ENCODE measurements at regions not wholly inside any gene's neighbourhood (a gene's known extent, or its start where the extent isn't known, plus 50 kb on each side); places are given as distances from the start of the nearest gene placed in this dataset.
A peak's percentile ranks its signal among the peaks of the same experiment; 100 is the strongest.

- Histone ChIP-seq H3K4me3 (ENCODE audit: low read length in 2 of 2) (no peak overlapping the region), H2BK120ac (ENCODE audit: low read depth, low read length) (no peak overlapping the region), H3K4ac (ENCODE audit: low read length) (no peak overlapping the region), H3K14ac (ENCODE audit: low read length) (no peak overlapping the region), H3K27ac (replicated peaks; ENCODE audit: low read length) (no peak overlapping the region), H2AFZ (ENCODE audit: low read length) (no peak overlapping the region), H4K91ac (ENCODE audit: low read depth, low read length, poor library complexity) (no peak overlapping the region), H3K4me1 (ENCODE audit: control insufficient read depth in 2 of 2, insufficient read depth in 1 of 2, low read depth in 1 of 2, low read length in 2 of 2) (no peaks in the 10 kb centered on the region), H2AK5ac (ENCODE audit: low read depth, low read length) (no peak overlapping the region), H3K79me1 (ENCODE audit: low read depth, low read length) (no peaks in the 10 kb centered on the region), H3K9ac (ENCODE audit: low read depth, low read length, poor library complexity) (no peak overlapping the region), H3K18ac (ENCODE audit: low read length) (no peak overlapping the region), H2BK5ac (ENCODE audit: low read length) (no peak overlapping the region), H3K27me3 (ENCODE audit: control insufficient read depth in 3 of 3, insufficient read depth in 3 of 3, low read depth in 1 of 3, low read length in 3 of 3) (no peaks in the 10 kb centered on the region), H4K8ac (ENCODE audit: low read depth, low read length) (no peak overlapping the region), H3K36me3 (replicated peaks in 1 of 2; ENCODE audit: control insufficient read depth in 2 of 2, insufficient read depth in 2 of 2, low read length in 2 of 2) (no peaks in the 10 kb centered on the region), H2BK12ac (ENCODE audit: low read length) (no peak overlapping the region), H2BK15ac (ENCODE audit: low read length) (no peak overlapping the region), H3K23ac (ENCODE audit: low read depth, low read length, poor library complexity) (no peak overlapping the region), H3K9me3 (replicated peaks in 1 of 2; ENCODE audit: control insufficient read depth in 2 of 2, insufficient read depth in 1 of 2, low read depth in 1 of 2, low read length in 2 of 2) (peaks cover 0 to 2% of the 10 kb centered on the region in 2 donors), H3K4me2 (ENCODE audit: insufficient read depth, low read length, poor library complexity, severe bottlenecking) (no peak overlapping the region)
- no peak for DNase-seq (ENCODE audit: low spot score)
- no CpG with 5 or more reads among the region's 10 CpGs for WGBS, 2 donors (ENCODE audit: extremely low coverage in 2 of 2, insufficient read length in 2 of 2, insufficient replicate concordance in 1 of 2)
Observed at GRCh38 chr16:87233928-87234327, 83.3 kb downstream of the C16orf95 start.

DNA sequence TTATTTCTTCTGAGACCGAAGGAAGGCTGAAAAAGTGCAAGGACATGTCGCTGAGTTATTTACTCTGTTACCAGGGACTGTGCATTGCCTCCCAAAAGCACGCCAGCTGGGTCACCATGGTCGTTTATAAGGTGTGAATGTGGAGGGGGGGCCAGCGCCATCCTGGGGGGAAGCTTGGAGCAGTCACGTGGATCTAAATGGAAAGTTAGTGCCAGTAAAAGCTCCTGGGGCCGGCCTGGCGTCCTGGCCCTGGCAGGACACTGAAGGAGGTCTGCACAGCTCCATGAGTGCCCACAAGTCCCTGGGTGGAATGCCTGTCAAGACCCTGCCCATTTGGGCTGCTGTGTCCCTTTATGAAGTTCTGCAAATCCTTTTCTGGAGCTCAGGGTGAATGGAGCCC lies 82.6 kb downstream of the C16orf95 start:
- Histone ChIP-seq H2AFZ (ENCODE audit: low read length) (no peak overlapping the region), H3K4me3 (ENCODE audit: low read length in 2 of 2) (no peak overlapping the region), H3K4me1 (ENCODE audit: control insufficient read depth in 2 of 2, insufficient read depth in 1 of 2, low read depth in 1 of 2, low read length in 2 of 2) (peaks cover 0 to 2% of the 10 kb centered on the region in 2 donors), H3K14ac (ENCODE audit: low read length) (no peak overlapping the region), H3K9ac (ENCODE audit: low read depth, low read length, poor library complexity) (no peak overlapping the region), H4K8ac (ENCODE audit: low read depth, low read length) (no peak overlapping the region), H2AK5ac (ENCODE audit: low read depth, low read length) (no peak overlapping the region), H3K79me1 (ENCODE audit: low read depth, low read length) (no peaks in the 10 kb centered on the region), H2BK15ac (ENCODE audit: low read length) (no peak overlapping the region), H3K4ac (ENCODE audit: low read length) (no peak overlapping the region), H2BK5ac (ENCODE audit: low read length) (no peak overlapping the region), H3K27me3 (ENCODE audit: control insufficient read depth in 3 of 3, insufficient read depth in 3 of 3, low read depth in 1 of 3, low read length in 3 of 3) (no peaks in the 10 kb centered on the region), H2BK120ac (ENCODE audit: low read depth, low read length) (no peak overlapping the region), H4K91ac (ENCODE audit: low read depth, low read length, poor library complexity) (no peak overlapping the region), H3K23ac (ENCODE audit: low read depth, low read length, poor library complexity) (no peak overlapping the region), H3K27ac (replicated peaks; ENCODE audit: low read length) (no peak overlapping the region), H2BK12ac (ENCODE audit: low read length) (no peak overlapping the region), H3K36me3 (replicated peaks in 1 of 2; ENCODE audit: control insufficient read depth in 2 of 2, insufficient read depth in 2 of 2, low read length in 2 of 2) (no peaks in the 10 kb centered on the region), H3K4me2 (ENCODE audit: insufficient read depth, low read length, poor library complexity, severe bottlenecking) (no peak overlapping the region), H3K9me3 (replicated peaks in 1 of 2; ENCODE audit: control insufficient read depth in 2 of 2, insufficient read depth in 1 of 2, low read depth in 1 of 2, low read length in 2 of 2) (peaks cover 0 to 2% of the 10 kb centered on the region in 2 donors), H3K18ac (ENCODE audit: low read length) (no peak overlapping the region)
- WGBS, 2 donors (ENCODE audit: extremely low coverage in 2 of 2, insufficient read length in 2 of 2, insufficient replicate concordance in 1 of 2), result no CpG with 5 or more reads among the region's 8 CpGs
- no peak for DNase-seq (ENCODE audit: low spot score)

GRCh38 chr16:87235810-87236515 lies 81.2 kb downstream of the C16orf95 start:
- peaks cover 0 to 2% of the 10 kb centered on the region in 2 donors for H3K9me3 ChIP-seq (replicated peaks in 1 of 2; ENCODE audit: control insufficient read depth in 2 of 2, insufficient read depth in 1 of 2, low read depth in 1 of 2, low read length in 2 of 2)
- H3K18ac ChIP-seq (ENCODE audit: low read length), result peak overlapping the region; percentile 62
- no peaks in the 10 kb centered on the region for H3K27me3 ChIP-seq (ENCODE audit: control insufficient read depth in 3 of 3, insufficient read depth in 3 of 3, low read depth in 1 of 3, low read length in 3 of 3)
- H3K23ac ChIP-seq (ENCODE audit: low read depth, low read length, poor library complexity), result peak overlapping the region; percentile 8
- no peak overlapping the region for H4K8ac ChIP-seq (ENCODE audit: low read depth, low read length)
- DNase-seq (ENCODE audit: low spot score), result no peak
- no peak overlapping the region for H3K4me2 ChIP-seq (ENCODE audit: insufficient read depth, low read length, poor library complexity, severe bottlenecking)
- H3K9ac ChIP-seq (ENCODE audit: low read depth, low read length, poor library complexity), result peak overlapping the region; percentile 50
- no peak overlapping the region for H2BK12ac ChIP-seq (ENCODE audit: low read length)
- peak overlapping the region; percentile 32 for H2AK5ac ChIP-seq (ENCODE audit: low read depth, low read length)
- no peak overlapping the region for H3K14ac ChIP-seq (ENCODE audit: low read length)
- no peak overlapping the region for H3K4me3 ChIP-seq (ENCODE audit: low read length in 2 of 2)
- H3K4ac ChIP-seq (ENCODE audit: low read length), result no peak overlapping the region
- H2BK120ac ChIP-seq (ENCODE audit: low read depth, low read length), result no peak overlapping the region
- H3K36me3 ChIP-seq (replicated peaks in 1 of 2; ENCODE audit: control insufficient read depth in 2 of 2, insufficient read depth in 2 of 2, low read length in 2 of 2), result no peaks in the 10 kb centered on the region
- H2BK15ac ChIP-seq (ENCODE audit: low read length), result peak overlapping the region; percentile 43
- peak overlapping the region; percentile 50 for H2AFZ ChIP-seq (ENCODE audit: low read length)
- H4K91ac ChIP-seq (ENCODE audit: low read depth, low read length, poor library complexity), result no peak overlapping the region
- no peak overlapping the region for H2BK5ac ChIP-seq (ENCODE audit: low read length)
- peaks cover 0 to 2% of the 10 kb centered on the region in 2 donors for H3K4me1 ChIP-seq (ENCODE audit: control insufficient read depth in 2 of 2, insufficient read depth in 1 of 2, low read depth in 1 of 2, low read length in 2 of 2)
- no peak overlapping the region for H3K27ac ChIP-seq (replicated peaks; ENCODE audit: low read length)
- no CpG with 5 or more reads among the region's 15 CpGs for WGBS, 2 donors (ENCODE audit: extremely low coverage in 2 of 2, insufficient read length in 2 of 2, insufficient replicate concordance in 1 of 2)
- no peaks in the 10 kb centered on the region for H3K79me1 ChIP-seq (ENCODE audit: low read depth, low read length)

- H3K27ac ChIP-seq (replicated peaks; ENCODE audit: low read length), result no peak overlapping the region
- H3K4me2 ChIP-seq (ENCODE audit: insufficient read depth, low read length, poor library complexity, severe bottlenecking), result no peak overlapping the region
- peak overlapping the region; percentile 8 for H3K23ac ChIP-seq (ENCODE audit: low read depth, low read length, poor library complexity)
- no peak overlapping the region for H2AFZ ChIP-seq (ENCODE audit: low read length)
- no peak overlapping the region for H2BK5ac ChIP-seq (ENCODE audit: low read length)
- no peaks in the 10 kb centered on the region for H3K36me3 ChIP-seq (replicated peaks in 1 of 2; ENCODE audit: control insufficient read depth in 2 of 2, insufficient read depth in 2 of 2, low read length in 2 of 2)
- no peak overlapping the region for H3K18ac ChIP-seq (ENCODE audit: low read length)
- H3K14ac ChIP-seq (ENCODE audit: low read length), result peak overlapping the region; percentile 44
- H3K4me3 ChIP-seq (ENCODE audit: low read length in 2 of 2), result no peak overlapping the region
- H4K91ac ChIP-seq (ENCODE audit: low read depth, low read length, poor library complexity), result no peak overlapping the region
- no peaks in the 10 kb centered on the region for H3K79me1 ChIP-seq (ENCODE audit: low read depth, low read length)
- H4K8ac ChIP-seq (ENCODE audit: low read depth, low read length), result no peak overlapping the region
- peaks cover 0 to 2% of the 10 kb centered on the region in 2 donors for H3K4me1 ChIP-seq (ENCODE audit: control insufficient read depth in 2 of 2, insufficient read depth in 1 of 2, low read depth in 1 of 2, low read length in 2 of 2)
- H2BK120ac ChIP-seq (ENCODE audit: low read depth, low read length), result no peak overlapping the region
- H2BK15ac ChIP-seq (ENCODE audit: low read length), result peak overlapping the region; percentile 43
- H2BK12ac ChIP-seq (ENCODE audit: low read length), result no peak overlapping the region
- H3K27me3 ChIP-seq (ENCODE audit: control insufficient read depth in 3 of 3, insufficient read depth in 3 of 3, low read depth in 1 of 3, low read length in 3 of 3), result no peaks in the 10 kb centered on the region
- no CpG with 5 or more reads among the region's 13 CpGs for WGBS, 2 donors (ENCODE audit: extremely low coverage in 2 of 2, insufficient read length in 2 of 2, insufficient replicate concordance in 1 of 2)
- H3K9ac ChIP-seq (ENCODE audit: low read depth, low read length, poor library complexity), result peak overlapping the region; percentile 30
- H3K4ac ChIP-seq (ENCODE audit: low read length), result no peak overlapping the region
- peaks cover 0 to 2% of the 10 kb centered on the region in 2 donors for H3K9me3 ChIP-seq (replicated peaks in 1 of 2; ENCODE audit: control insufficient read depth in 2 of 2, insufficient read depth in 1 of 2, low read depth in 1 of 2, low read length in 2 of 2)
- DNase-seq (ENCODE audit: low spot score), result no peak
- H2AK5ac ChIP-seq (ENCODE audit: low read depth, low read length), result peak overlapping the region; percentile 32
Observed at GRCh38 chr16:87236516-87237115, 80.6 kb downstream of the C16orf95 start.
